Mesothelial cell of epicardium (in vitro differentiated cells): ENCODE measurements at regions not wholly inside any gene's neighbourhood (a gene's known extent, or its start where the extent isn't known, plus 50 kb on each side); places are given as distances from the start of the nearest gene placed in this dataset.

Experiments
- DNase-seq, 2 experiments: peaks; one replicate each; pipeline ENCODE4 v3.0.0; 2021; ENCODE audit warnings: low spot score in 2 of 2; ENCODE audit not compliant: unreplicated experiment in 2 of 2
- H3K27ac Mint-ChIP-seq: 2 replicates; pipeline ENCODE4 v1.8.0; 2021; ENCODE audit warnings: mixed read lengths
- H3K27me3 Mint-ChIP-seq: 2 replicates; pipeline ENCODE4 v1.8.0; 2021; ENCODE audit warnings: low read depth, mixed read lengths
- H3K36me3 Mint-ChIP-seq: 2 replicates; pipeline ENCODE4 v1.8.0; 2021; ENCODE audit warnings: mixed read lengths
- H3K4me1 Mint-ChIP-seq: 2 replicates; pipeline ENCODE4 v1.8.0; 2021; ENCODE audit warnings: mixed read lengths
- H3K4me3 Mint-ChIP-seq: 2 replicates; pipeline ENCODE4 v1.8.0; 2021; ENCODE audit warnings: mild to moderate bottlenecking, moderate library complexity, mixed read lengths
- H3K9me3 Mint-ChIP-seq: 2 replicates; pipeline ENCODE4 v1.8.0; 2021; ENCODE audit warnings: mixed read lengths
- TF ChIP-seq, protein P1 (sequence below): fragments of 200-600 bp; sonication (generic); IDR thresholded peaks from one replicate; pipeline ENCODE4 v1.5.0; 2021; ENCODE audit warnings: antibody characterized with exemption; ENCODE audit not compliant: unreplicated experiment

DNA sequence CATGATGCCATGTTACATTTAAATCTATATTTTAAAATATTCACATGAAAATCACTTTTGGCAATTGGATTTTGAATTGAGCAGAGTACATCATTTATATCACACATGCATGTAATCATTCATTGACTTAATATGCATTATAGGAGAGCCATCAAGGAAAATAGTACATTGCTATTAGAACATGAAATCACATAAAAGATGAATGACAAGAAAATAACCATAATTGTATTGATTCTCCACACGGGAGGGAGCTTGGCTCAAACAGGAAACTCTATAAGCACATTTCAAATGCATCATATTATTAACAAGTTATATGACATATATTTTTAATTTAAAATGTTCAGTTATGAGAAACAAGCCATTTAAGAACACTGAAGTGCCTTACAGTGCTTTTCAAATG lies 208.6 kb upstream of the PRR20A start:
- Mint-ChIP-seq H3K36me3 (no peaks in the 10 kb centered on the region), H3K27me3 (peaks cover 1% of the 10 kb centered on the region), H3K27ac (no peak overlapping the region), H3K4me1 (no peaks in the 10 kb centered on the region), H3K4me3 (no peak overlapping the region), H3K9me3 (peaks cover 3% of the 10 kb centered on the region)
- TF ChIP-seq, protein P1, sequence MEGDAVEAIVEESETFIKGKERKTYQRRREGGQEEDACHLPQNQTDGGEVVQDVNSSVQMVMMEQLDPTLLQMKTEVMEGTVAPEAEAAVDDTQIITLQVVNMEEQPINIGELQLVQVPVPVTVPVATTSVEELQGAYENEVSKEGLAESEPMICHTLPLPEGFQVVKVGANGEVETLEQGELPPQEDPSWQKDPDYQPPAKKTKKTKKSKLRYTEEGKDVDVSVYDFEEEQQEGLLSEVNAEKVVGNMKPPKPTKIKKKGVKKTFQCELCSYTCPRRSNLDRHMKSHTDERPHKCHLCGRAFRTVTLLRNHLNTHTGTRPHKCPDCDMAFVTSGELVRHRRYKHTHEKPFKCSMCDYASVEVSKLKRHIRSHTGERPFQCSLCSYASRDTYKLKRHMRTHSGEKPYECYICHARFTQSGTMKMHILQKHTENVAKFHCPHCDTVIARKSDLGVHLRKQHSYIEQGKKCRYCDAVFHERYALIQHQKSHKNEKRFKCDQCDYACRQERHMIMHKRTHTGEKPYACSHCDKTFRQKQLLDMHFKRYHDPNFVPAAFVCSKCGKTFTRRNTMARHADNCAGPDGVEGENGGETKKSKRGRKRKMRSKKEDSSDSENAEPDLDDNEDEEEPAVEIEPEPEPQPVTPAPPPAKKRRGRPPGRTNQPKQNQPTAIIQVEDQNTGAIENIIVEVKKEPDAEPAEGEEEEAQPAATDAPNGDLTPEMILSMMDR: no peak
- DNase-seq: no peak

DNA sequence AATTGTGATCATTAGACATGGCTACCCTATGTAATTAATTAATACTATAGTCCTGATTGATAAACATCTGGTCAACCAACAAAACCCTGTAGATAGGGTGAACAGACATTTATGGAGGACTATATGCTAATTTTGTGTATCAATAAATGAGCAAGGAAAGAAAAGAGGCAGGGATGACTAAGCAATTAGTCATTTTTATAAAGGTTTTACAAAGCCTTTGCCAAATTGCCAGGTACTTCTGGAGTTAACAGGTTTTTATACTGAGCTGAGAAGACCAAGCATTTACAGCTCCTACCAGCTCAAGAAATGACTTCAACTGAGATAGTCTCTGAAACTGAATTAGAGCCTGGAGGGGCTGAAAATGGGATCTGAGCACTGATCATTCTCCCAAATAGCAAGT lies 186.8 kb upstream of the PRR20A start:
- no peak overlapping the region for H3K4me3 Mint-ChIP-seq

DNA sequence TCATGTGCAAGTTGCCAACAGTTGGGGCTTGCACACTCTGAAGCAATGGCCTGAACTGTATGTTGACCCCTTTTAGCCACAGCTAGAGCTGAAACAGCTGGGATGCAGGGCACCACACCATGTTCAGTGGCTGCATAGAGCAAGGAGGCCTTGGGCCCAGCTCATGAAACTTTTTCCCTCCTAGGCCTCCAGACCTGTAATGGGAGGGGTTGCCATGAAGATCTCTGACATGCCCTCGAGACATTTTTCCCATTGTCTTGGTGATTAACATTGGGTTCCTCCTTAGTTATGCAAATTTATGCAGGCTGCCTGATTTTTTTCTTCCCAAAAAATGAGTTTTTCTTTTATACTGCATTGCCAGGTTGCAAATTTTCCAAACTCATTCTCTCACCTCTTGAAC lies 165.1 kb upstream of the PRR20A start:
- H3K9me3 Mint-ChIP-seq: no peaks in the 10 kb centered on the region
- H3K27ac Mint-ChIP-seq: no peak overlapping the region
- no peaks in the 10 kb centered on the region for H3K4me1 Mint-ChIP-seq
- DNase-seq: no peak
- H3K4me3 Mint-ChIP-seq: no peak overlapping the region
- H3K27me3 Mint-ChIP-seq: no peaks in the 10 kb centered on the region
- TF ChIP-seq, protein P1: no peak
- H3K36me3 Mint-ChIP-seq: no peaks in the 10 kb centered on the region

More for the DNA sequence above, 186.8 kb upstream of the PRR20A start:
- Mint-ChIP-seq H3K27me3 (no peaks in the 10 kb centered on the region), H3K4me1 (no peaks in the 10 kb centered on the region), H3K9me3 (no peaks in the 10 kb centered on the region), H3K36me3 (no peaks in the 10 kb centered on the region), H3K27ac (no peak overlapping the region)
- DNase-seq: no peak
- TF ChIP-seq, protein P1: no peak

DNA sequence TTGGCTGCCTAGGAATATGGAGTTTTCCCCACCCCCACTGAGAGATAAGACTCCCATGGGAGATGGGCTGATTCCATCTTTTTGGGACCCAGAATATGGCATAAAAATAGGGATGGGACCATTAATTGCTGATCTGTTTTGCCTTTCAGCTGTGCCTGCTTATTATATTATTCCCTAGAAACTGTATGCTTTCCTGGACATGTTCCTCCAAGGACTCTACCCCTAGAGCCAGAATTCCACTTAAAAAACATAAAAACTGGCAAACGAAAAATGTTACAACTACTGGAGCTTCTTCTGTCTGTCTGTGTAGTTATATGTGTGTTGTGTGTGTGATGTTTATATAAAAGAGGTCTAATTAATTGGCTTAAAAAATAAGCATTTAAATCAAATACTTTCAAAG lies 159.9 kb upstream of the PRR20A start:
- TF ChIP-seq, protein P1: no peak
- DNase-seq: no peak
- no peak overlapping the region for H3K4me3 Mint-ChIP-seq
- no peaks in the 10 kb centered on the region for H3K4me1 Mint-ChIP-seq
- no peaks in the 10 kb centered on the region for H3K27me3 Mint-ChIP-seq
- H3K9me3 Mint-ChIP-seq: peaks cover 4% of the 10 kb centered on the region
- H3K27ac Mint-ChIP-seq: no peak overlapping the region
- no peaks in the 10 kb centered on the region for H3K36me3 Mint-ChIP-seq

DNA sequence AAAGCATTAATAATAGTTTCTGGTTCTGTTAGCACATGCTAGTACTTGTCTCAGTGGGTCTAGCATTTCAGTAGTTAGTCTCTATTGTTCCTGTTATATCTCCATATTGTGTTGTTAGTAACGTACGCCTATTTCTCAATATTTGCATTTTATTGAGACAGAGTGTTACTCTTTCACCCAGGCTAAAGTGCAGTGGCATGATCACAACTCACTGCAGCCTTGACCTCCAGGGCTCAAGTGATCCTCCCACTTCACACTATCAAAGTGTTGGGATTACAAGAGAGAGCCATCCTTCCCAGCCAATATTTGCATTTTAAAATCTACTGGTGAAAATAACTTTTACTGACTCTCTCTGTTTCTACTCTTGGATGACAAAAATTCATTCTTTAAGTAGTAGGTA lies 154.6 kb upstream of the PRR20A start:
- H3K36me3 Mint-ChIP-seq: no peaks in the 10 kb centered on the region
- no peak for DNase-seq
- peaks cover 4% of the 10 kb centered on the region for H3K9me3 Mint-ChIP-seq
- no peak overlapping the region for H3K4me3 Mint-ChIP-seq
- TF ChIP-seq, protein P1: no peak
- H3K27me3 Mint-ChIP-seq: no peaks in the 10 kb centered on the region
- H3K27ac Mint-ChIP-seq: no peak overlapping the region
- no peaks in the 10 kb centered on the region for H3K4me1 Mint-ChIP-seq

DNA sequence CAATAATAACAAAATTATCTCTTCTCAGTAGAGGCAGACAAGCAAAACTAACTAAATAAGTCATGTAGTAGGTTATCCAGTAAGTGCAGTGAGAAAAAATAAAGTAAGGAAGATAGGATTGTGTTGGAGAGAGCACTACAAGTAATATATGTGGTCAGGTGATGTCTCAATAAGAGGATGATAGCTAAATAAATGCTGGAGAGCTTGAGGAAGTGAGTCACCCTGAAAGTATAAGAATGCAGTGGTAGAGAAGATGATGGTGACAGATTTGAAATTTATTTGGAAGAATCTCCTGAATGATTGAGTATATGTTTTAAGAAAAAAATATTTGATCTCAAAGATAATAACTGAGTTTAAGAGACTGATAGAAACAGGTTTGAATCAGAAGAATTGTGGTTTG lies 152.2 kb upstream of the PRR20A start:
- Mint-ChIP-seq H3K36me3 (no peaks in the 10 kb centered on the region), H3K4me1 (no peaks in the 10 kb centered on the region), H3K9me3 (no peaks in the 10 kb centered on the region), H3K27ac (no peak overlapping the region), H3K27me3 (no peaks in the 10 kb centered on the region), H3K4me3 (no peak overlapping the region)
- no peak for DNase-seq
- TF ChIP-seq, protein P1: no peak
